Lung (tissue), 11 donors: ENCODE measurements at regions not wholly inside any gene's neighbourhood (a gene's known extent, or its start where the extent isn't known, plus 50 kb on each side); places are given as distances from the start of the nearest gene placed in this dataset.
A peak's percentile ranks its signal among the peaks of the same experiment; 100 is the strongest.

ENCODE experiments used
- ATAC-seq: fragments of 200-7000 bp; cut with Tn5 transposase; one replicate; pipeline ENCODE4 v1.9.1; 2020; ENCODE audit warnings: moderate number of reproducible peaks; ENCODE audit not compliant: insufficient read depth, low FRiP score
- DNase-seq, 3 donors: peaks; one replicate each; pipeline ENCODE4 v3.0.0-alpha.2; 2013 to 2017
- H3K27ac ChIP-seq, 2 donors: one replicate each; pipeline ENCODE4 v1.5.1; 2013; ENCODE audit warnings: mild to moderate bottlenecking in 2 of 2, moderate library complexity in 2 of 2, control low read depth in 1 of 2, inconsistent platforms in 1 of 2, low read depth in 1 of 2, low read length in 1 of 2
- H3K27me3 ChIP-seq, 3 donors: one replicate each; pipeline ENCODE4 v1.5.1; 2013; ENCODE audit warnings: low read length in 2 of 3; ENCODE audit not compliant: control insufficient read depth in 3 of 3, insufficient read depth in 3 of 3
- H3K36me3 ChIP-seq, 4 donors: one replicate each; pipeline ENCODE4 v1.5.1; 2013; ENCODE audit warnings: low read length in 4 of 4, mild to moderate bottlenecking in 1 of 4, moderate library complexity in 1 of 4; ENCODE audit not compliant: control insufficient read depth in 4 of 4, insufficient read depth in 4 of 4
- H3K4me1 ChIP-seq, 5 donors: one replicate each; pipeline ENCODE4 v1.5.1; 2013; ENCODE audit warnings: low read length in 5 of 5, mild to moderate bottlenecking in 2 of 5, moderate library complexity in 1 of 5; ENCODE audit not compliant: control insufficient read depth in 5 of 5, insufficient read depth in 5 of 5
- H3K4me3 ChIP-seq: one replicate; pipeline ENCODE4 v1.5.1; 2013; ENCODE audit warnings: mild to moderate bottlenecking, control low read depth, moderate library complexity
- H3K9ac ChIP-seq, 2 donors: one replicate each; pipeline ENCODE4 v1.5.1; 2013; ENCODE audit warnings: low read length in 2 of 2, control low read depth in 1 of 2; ENCODE audit not compliant: insufficient read depth in 1 of 2
- H3K9me3 ChIP-seq, 4 donors: one replicate each; pipeline ENCODE4 v1.5.1; 2013; ENCODE audit warnings: low read length in 3 of 4, mild to moderate bottlenecking in 1 of 4, moderate library complexity in 1 of 4; ENCODE audit not compliant: control insufficient read depth in 4 of 4, insufficient read depth in 3 of 4
- CTCF ChIP-seq: IDR thresholded peaks from 2 replicates; pipeline ENCODE4 v1.5.1; 2012; ENCODE audit warnings: mild to moderate bottlenecking; ENCODE audit errors: control extremely low read depth, extremely low read depth
- WGBS, 2 donors: extraction: QIAGEN DNeasy Blood & Tissue Kit; methylation state at CpG; one replicate each; pipeline ENCODE4 v1.1.7; 2013; 5-methylcytosine and 5-hydroxymethylcytosine counted together
- donor health status: control.
- donor health status: control.
- donor health status: Bipolar disorder and iron deficiency.
- donor health status: healthy.
- donor health status: DM: yes; HTN: yes; CAD: no.

GRCh38 chr5:93019896-93020295 lies 561.1 kb downstream of the NR2F1-AS1 start:
- no peak overlapping the region for H3K9ac ChIP-seq
- ATAC-seq (no peak), DNase-seq (no peak)
- peaks cover 0 to 6% (median 0%) of the 10 kb centered on the region in 5 donors for H3K4me1 ChIP-seq
- WGBS, 2 donors = 81 to 89% methylated on average over 2 of the region's 2 CpGs
- no peak for TF ChIP-seq CTCF
- H3K27me3 ChIP-seq = no peaks in the 10 kb centered on the region
- peaks cover 0 to 2% (median 0%) of the 10 kb centered on the region in 4 donors for H3K9me3 ChIP-seq
- H3K4me3 ChIP-seq = no peak overlapping the region
- no peak overlapping the region for H3K27ac ChIP-seq
- no peaks in the 10 kb centered on the region for H3K36me3 ChIP-seq

DNA sequence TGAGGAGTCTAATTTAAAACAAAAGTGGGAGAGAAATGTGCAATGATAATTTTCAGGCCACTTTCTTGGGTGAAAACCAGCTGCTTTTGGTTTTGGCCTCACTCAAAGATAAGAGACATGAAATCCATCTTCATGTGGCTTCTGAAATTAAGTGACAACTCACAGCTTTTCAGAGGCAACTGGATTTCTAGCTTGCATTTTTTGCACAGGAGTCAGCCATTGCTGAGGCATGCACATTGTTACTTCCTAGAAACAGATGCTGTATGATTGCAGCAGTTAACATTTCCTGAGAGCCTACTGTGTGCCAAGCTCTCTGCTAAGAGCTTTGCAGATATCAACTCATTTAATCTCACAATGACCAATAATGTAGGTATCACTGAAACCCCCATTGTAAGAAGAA lies 562.6 kb downstream of the NR2F1-AS1 start:
- ATAC-seq (no peak), DNase-seq (peak in 1 of 3 donors; percentile 18)
- no peaks in the 10 kb centered on the region for H3K27me3 ChIP-seq
- H3K9me3 ChIP-seq = no peaks in the 10 kb centered on the region
- H3K4me3 ChIP-seq = no peak overlapping the region
- H3K36me3 ChIP-seq = no peaks in the 10 kb centered on the region
- H3K9ac ChIP-seq = no peak overlapping the region
- peaks cover 0 to 6% (median 0%) of the 10 kb centered on the region in 5 donors for H3K4me1 ChIP-seq
- no peak for TF ChIP-seq CTCF
- H3K27ac ChIP-seq = no peak overlapping the region

DNA sequence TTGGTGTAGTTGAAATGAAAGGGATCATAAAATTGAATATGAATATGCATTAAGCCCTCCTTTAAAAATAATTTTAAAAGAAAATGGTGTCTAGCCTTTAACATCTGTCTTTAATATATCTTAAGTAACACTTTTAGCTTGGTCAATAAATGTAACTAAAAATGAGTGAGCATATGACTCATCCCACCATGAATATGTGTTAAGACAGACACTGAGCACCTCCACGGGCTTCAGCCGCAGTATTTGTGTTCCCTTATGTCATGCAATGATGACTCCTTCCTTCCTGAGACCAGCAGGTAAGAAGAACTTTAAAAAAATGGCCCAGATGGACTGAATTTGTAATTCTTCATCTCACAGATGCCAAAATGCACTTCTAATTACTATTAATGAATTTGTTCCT lies 563.2 kb downstream of the NR2F1-AS1 start:
- Histone ChIP-seq H3K27me3 (no peaks in the 10 kb centered on the region), H3K27ac (no peak overlapping the region), H3K36me3 (no peaks in the 10 kb centered on the region), H3K4me3 (no peak overlapping the region), H3K4me1 (peaks cover 0 to under 1% (median 0%) of the 10 kb centered on the region in 5 donors), H3K9ac (no peak overlapping the region), H3K9me3 (no peaks in the 10 kb centered on the region)
- no peak for TF ChIP-seq CTCF
- no peak for DNase-seq
- ATAC-seq = no peak
- WGBS, 2 donors = 83% methylated on average over 2 of the region's 2 CpGs

DNA sequence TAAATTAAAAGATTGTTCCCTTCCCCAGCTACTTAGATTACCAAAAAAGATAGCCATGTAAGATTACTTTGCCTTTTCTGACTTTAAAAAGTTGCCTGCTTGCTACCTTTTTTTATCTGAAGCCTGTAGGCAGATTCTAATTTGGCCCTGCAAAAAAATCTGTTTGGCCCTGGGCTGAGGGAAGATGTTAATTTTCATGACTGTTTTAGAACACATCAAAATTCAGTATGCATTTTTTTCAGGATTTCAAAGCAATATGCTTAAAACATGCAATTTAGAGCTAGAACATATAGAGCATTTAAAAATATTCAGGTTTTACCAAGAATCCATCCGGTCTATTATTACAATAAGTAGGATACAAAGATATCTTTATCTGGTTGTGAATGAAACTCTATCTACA lies 563.6 kb downstream of the NR2F1-AS1 start:
- Histone ChIP-seq H3K9me3 (no peaks in the 10 kb centered on the region), H3K36me3 (no peaks in the 10 kb centered on the region), H3K9ac (no peak overlapping the region), H3K4me1 (no peaks in the 10 kb centered on the region), H3K27ac (no peak overlapping the region), H3K27me3 (no peaks in the 10 kb centered on the region), H3K4me3 (no peak overlapping the region)
- DNase-seq (no peak), ATAC-seq (no peak)
- no peak for TF ChIP-seq CTCF
- WGBS, 2 donors = 92 to 95% methylated on average over 1 of the region's 1 CpG
